Gastroesophageal sphincter (tissue), 3 donors: ENCODE measurements at regions not wholly inside any gene's neighbourhood (a gene's known extent, or its start where the extent isn't known, plus 50 kb on each side); places are given as distances from the start of the nearest gene placed in this dataset.

ENCODE experiments used
- CTCF ChIP-seq, 4 experiments: fragments of 200-600 bp in 2 of 4; fragments of 450-650 bp in 2 of 4; sonication (generic) in 1 of 4; IDR thresholded peaks; one replicate each; pipeline ENCODE4 v1.5.1; 2017 to 2019; ENCODE audit warnings: antibody characterized with exemption in 4 of 4, mild to moderate bottlenecking in 2 of 4, moderate library complexity in 2 of 4
- EP300 ChIP-seq: sonication (generic); formaldehyde crosslinking; IDR thresholded peaks from one replicate; pipeline ENCODE4 v1.6.1; 2017; ENCODE audit warnings: antibody characterized with exemption, mild to moderate bottlenecking
- POLR2A ChIP-seq, 2 donors: fragments of 450-650 bp; IDR thresholded peaks; one replicate each; pipeline ENCODE4 v1.6.1; 2017; ENCODE audit warnings: antibody characterized with exemption in 2 of 2, mild to moderate bottlenecking in 2 of 2, moderate library complexity in 1 of 2

GRCh38 chr11:126140201-126140925, 71.1 kb downstream of the RPUSD4 start:
- TF ChIP-seq POLR2A (IDR thresholded peaks at IDR 0.05), result no peak
- no peak for TF ChIP-seq CTCF (IDR thresholded peaks at IDR 0.05)
- TF ChIP-seq EP300, result no peak
